ENCODE measurements at regions not wholly inside any gene's neighbourhood (a gene's known extent, or its start where the extent isn't known, plus 50 kb on each side); places are given as distances from the start of the nearest gene placed in this dataset.

- Mint-ChIP-seq H3K27ac (ENCODE audit: unreplicated experiment) (no peak overlapping the region), H3K27me3 (ENCODE audit: unreplicated experiment) (peaks cover under 1% of the 10 kb centered on the region), H3K4me3 (ENCODE audit: low read depth, unreplicated experiment) (no peak overlapping the region), H3K36me3 (ENCODE audit: insufficient read depth, unreplicated experiment) (no peaks in the 10 kb centered on the region), H3K9me3 (ENCODE audit: low read depth, unreplicated experiment) (no peaks in the 10 kb centered on the region), H3K4me1 (ENCODE audit: low read depth, unreplicated experiment) (no peaks in the 10 kb centered on the region)
- CTCF ChIA-PET = no interaction called here
- intact Hi-C loops (cut with micrococcal nuclease; ENCODE audit: unreplicated experiment) = no loop called here
- no peak for TF ChIP-seq CTCF (IDR thresholded peaks at IDR 0.05; ENCODE audit: unreplicated experiment)
- BruUV-seq (replicated peaks) = no TSS peak
- no peak for DNase-seq
These were observed 221.3 kb downstream of the SKIDA1 start for GRCh38 chr10:21304198-21304597.

DNA sequence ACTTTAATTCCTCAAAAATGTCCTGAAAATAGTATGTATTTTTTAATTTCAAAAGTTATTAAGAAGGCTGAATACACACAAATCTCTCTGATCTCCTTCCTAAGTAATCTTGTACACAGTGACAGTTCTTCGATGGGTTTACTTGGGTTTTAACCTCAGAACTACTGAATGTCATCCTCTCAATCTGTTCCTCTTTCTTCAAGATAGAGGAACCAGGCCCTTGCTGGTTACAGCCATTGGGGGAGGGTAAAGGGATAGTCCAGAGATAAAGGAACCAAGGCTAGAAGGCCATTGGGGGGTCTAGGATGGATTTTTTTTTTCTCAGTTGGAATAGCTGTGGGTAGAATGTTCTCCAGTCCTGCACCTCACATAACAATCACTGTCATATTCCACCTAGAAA lies 224.9 kb downstream of the SKIDA1 start:
- intact Hi-C loops (cut with micrococcal nuclease; ENCODE audit: unreplicated experiment) = no loop called here
- H3K4me1 Mint-ChIP-seq (ENCODE audit: low read depth, unreplicated experiment) = no peaks in the 10 kb centered on the region
- DNase-seq = no peak
- TF ChIP-seq CTCF (IDR thresholded peaks at IDR 0.05; ENCODE audit: unreplicated experiment) = no peak
- H3K4me3 Mint-ChIP-seq (ENCODE audit: low read depth, unreplicated experiment) = no peak overlapping the region
- no peaks in the 10 kb centered on the region for H3K36me3 Mint-ChIP-seq (ENCODE audit: insufficient read depth, unreplicated experiment)
- H3K27ac Mint-ChIP-seq (ENCODE audit: unreplicated experiment) = no peak overlapping the region
- no TSS peak for BruUV-seq (replicated peaks)
- CTCF ChIA-PET = no interaction called here
- H3K9me3 Mint-ChIP-seq (ENCODE audit: low read depth, unreplicated experiment) = no peaks in the 10 kb centered on the region
- H3K27me3 Mint-ChIP-seq (ENCODE audit: unreplicated experiment) = peaks cover 13% of the 10 kb centered on the region

GRCh38 chr10:21299330-21299729 lies 226.2 kb downstream of the SKIDA1 start:
- no TSS peak for BruUV-seq (replicated peaks)
- DNase-seq = no peak
- TF ChIP-seq CTCF (IDR thresholded peaks at IDR 0.05; ENCODE audit: unreplicated experiment) = no peak
- intact Hi-C loops (cut with micrococcal nuclease; ENCODE audit: unreplicated experiment) = no loop called here
- Mint-ChIP-seq H3K9me3 (ENCODE audit: low read depth, unreplicated experiment) (no peaks in the 10 kb centered on the region), H3K27ac (ENCODE audit: unreplicated experiment) (no peak overlapping the region), H3K36me3 (ENCODE audit: insufficient read depth, unreplicated experiment) (no peaks in the 10 kb centered on the region), H3K27me3 (ENCODE audit: unreplicated experiment) (peaks cover 13% of the 10 kb centered on the region), H3K4me1 (ENCODE audit: low read depth, unreplicated experiment) (peaks cover 1% of the 10 kb centered on the region), H3K4me3 (ENCODE audit: low read depth, unreplicated experiment) (no peak overlapping the region)
- CTCF ChIA-PET = no interaction called here

GRCh38 chr10:21298701-21299100 lies 226.8 kb downstream of the SKIDA1 start:
- no peak overlapping the region for H3K27ac Mint-ChIP-seq (ENCODE audit: unreplicated experiment)
- CTCF ChIA-PET = interaction anchor here (0.5 to 0.6 kb wide), 2 partner anchors 8 to 11 kb away, joined by 3 read pairs; no protein-coding TSS in a partner anchor
- TF ChIP-seq CTCF (IDR thresholded peaks at IDR 0.05; ENCODE audit: unreplicated experiment) = no peak
- peaks cover 7% of the 10 kb centered on the region for H3K4me1 Mint-ChIP-seq (ENCODE audit: low read depth, unreplicated experiment)
- H3K27me3 Mint-ChIP-seq (ENCODE audit: unreplicated experiment) = peaks cover 13% of the 10 kb centered on the region
- H3K9me3 Mint-ChIP-seq (ENCODE audit: low read depth, unreplicated experiment) = no peaks in the 10 kb centered on the region
- no peaks in the 10 kb centered on the region for H3K36me3 Mint-ChIP-seq (ENCODE audit: insufficient read depth, unreplicated experiment)
- no peak overlapping the region for H3K4me3 Mint-ChIP-seq (ENCODE audit: low read depth, unreplicated experiment)
- intact Hi-C loops (cut with micrococcal nuclease; ENCODE audit: unreplicated experiment) = no loop called here
- BruUV-seq (replicated peaks) = no TSS peak
- DNase-seq = no peak
